ENCODE measurements at regions not wholly inside any gene's neighbourhood (a gene's known extent, or its start where the extent isn't known, plus 50 kb on each side); places are given as distances from the start of the nearest gene placed in this dataset.
"Not testable (repeated sequence)": the region's sequence is repeated elsewhere in the genome, so short reads cannot be mapped to it uniquely, and the experiment has no call there.

GRCh38 chr21:21997390-21998333 is 999.5 kb downstream of the NCAM2 start:
- H3K4me1 ChIP-seq: no peaks in the 10 kb centered on the region
- H3K27me3 ChIP-seq: no peaks in the 10 kb centered on the region
- TF ChIP-seq CTCF (IDR thresholded peaks at IDR 0.05): no peak
- no peaks in the 10 kb centered on the region for H3K9me3 ChIP-seq
- H3K4me3 ChIP-seq: no peak overlapping the region
- no peak overlapping the region for H3K27ac ChIP-seq
- intact Hi-C loops (cut with DNase I; ENCODE audit: low total_unique reads): no loop called here
- H3K36me3 ChIP-seq: no peaks in the 10 kb centered on the region
- no peak for DNase-seq

- intact Hi-C loops (cut with DNase I; ENCODE audit: low total_unique reads): no loop called here
- Histone ChIP-seq H3K9me3 (no peaks in the 10 kb centered on the region), H3K27me3 (no peaks in the 10 kb centered on the region), H3K36me3 (no peaks in the 10 kb centered on the region), H3K4me1 (no peaks in the 10 kb centered on the region), H3K27ac (no peak overlapping the region), H3K4me3 (no peak overlapping the region)
- DNase-seq: no peak
- no peak for TF ChIP-seq CTCF (IDR thresholded peaks at IDR 0.05)
These were observed 1021.6 kb downstream of the NCAM2 start for GRCh38 chr21:22019766-22020165.

GRCh38 chr21:22020221-22020620 is 1022.0 kb downstream of the NCAM2 start:
- intact Hi-C loops (cut with DNase I; ENCODE audit: low total_unique reads): no loop called here
- Histone ChIP-seq H3K36me3 (no peaks in the 10 kb centered on the region), H3K9me3 (no peaks in the 10 kb centered on the region), H3K27ac (no peak overlapping the region), H3K4me1 (no peaks in the 10 kb centered on the region), H3K4me3 (no peak overlapping the region), H3K27me3 (no peaks in the 10 kb centered on the region)
- no peak for DNase-seq
- no peak for TF ChIP-seq CTCF (IDR thresholded peaks at IDR 0.05)

GRCh38 chr21:22023896-22024295 is 1025.7 kb downstream of the NCAM2 start:
- H3K27ac ChIP-seq; H3K27me3 ChIP-seq; H3K36me3 ChIP-seq; H3K4me1 ChIP-seq; H3K4me3 ChIP-seq; intact Hi-C loops (cut with DNase I; ENCODE audit: low total_unique reads); DNase-seq; H3K9me3 ChIP-seq: not testable (repeated sequence)

GRCh38 chr21:22044431-22044830 is 1046.2 kb downstream of the NCAM2 start:
- no peak for TF ChIP-seq CTCF (IDR thresholded peaks at IDR 0.05)
- intact Hi-C loops (cut with DNase I; ENCODE audit: low total_unique reads): no loop called here
- Histone ChIP-seq H3K27me3 (no peaks in the 10 kb centered on the region), H3K4me3 (no peak overlapping the region), H3K9me3 (no peaks in the 10 kb centered on the region), H3K27ac (no peak overlapping the region), H3K36me3 (no peaks in the 10 kb centered on the region), H3K4me1 (no peaks in the 10 kb centered on the region)
- DNase-seq: no peak

GRCh38 chr21:22046576-22046975 is 1048.4 kb downstream of the NCAM2 start:
- no peak for DNase-seq
- Histone ChIP-seq H3K27me3 (no peaks in the 10 kb centered on the region), H3K36me3 (no peaks in the 10 kb centered on the region), H3K9me3 (no peaks in the 10 kb centered on the region), H3K27ac (no peak overlapping the region), H3K4me1 (no peaks in the 10 kb centered on the region), H3K4me3 (no peak overlapping the region)
- TF ChIP-seq CTCF (IDR thresholded peaks at IDR 0.05): no peak
- intact Hi-C loops (cut with DNase I; ENCODE audit: low total_unique reads): no loop called here

Data from tibial artery (tissue), 4 donors.